HG02798 (cell line): ENCODE measurements at regions not wholly inside any gene's neighbourhood (a gene's known extent, or its start where the extent isn't known, plus 50 kb on each side); places are given as distances from the start of the nearest gene placed in this dataset.

ENCODE experiments used
- ATAC-seq: cut with Tn5 transposase; IDR thresholded peaks from one replicate; pipeline ENCODE4 v1.9.1; 2021; ENCODE audit warnings: mild to moderate bottlenecking; ENCODE audit not compliant: unreplicated experiment, poor library complexity

- ATAC-seq: no peak
Measured at GRCh38 chr6:148291876-148292275, 50.8 kb upstream of the SASH1 start.
